Glutamatergic neuron (in vitro differentiated cells): ENCODE measurements at regions not wholly inside any gene's neighbourhood (a gene's known extent, or its start where the extent isn't known, plus 50 kb on each side); places are given as distances from the start of the nearest gene placed in this dataset.

ENCODE experiments used
- DNase-seq: peaks from one replicate; pipeline ENCODE4 v3.0.0; 2022
- H3K27ac Mint-ChIP-seq: one replicate; pipeline ENCODE4 v1.8.0; 2020; ENCODE audit warnings: mild to moderate bottlenecking, mixed read lengths, inconsistent platforms; ENCODE audit not compliant: unreplicated experiment
- H3K27me3 Mint-ChIP-seq: one replicate; pipeline ENCODE4 v1.8.0; 2020; ENCODE audit warnings: mild to moderate bottlenecking, moderate library complexity, mixed read lengths, inconsistent platforms; ENCODE audit not compliant: unreplicated experiment
- H3K36me3 Mint-ChIP-seq: one replicate; pipeline ENCODE4 v1.8.0; 2020; ENCODE audit warnings: mild to moderate bottlenecking, mixed read lengths, inconsistent platforms; ENCODE audit not compliant: unreplicated experiment
- H3K4me1 Mint-ChIP-seq: one replicate; pipeline ENCODE4 v1.8.0; 2020; ENCODE audit warnings: mild to moderate bottlenecking, low read depth, mixed read lengths, inconsistent platforms; ENCODE audit not compliant: unreplicated experiment
- H3K4me3 Mint-ChIP-seq: one replicate; pipeline ENCODE4 v1.8.0; 2020; ENCODE audit warnings: mild to moderate bottlenecking, mixed read lengths, inconsistent platforms; ENCODE audit not compliant: unreplicated experiment
- H3K9me3 Mint-ChIP-seq: one replicate; pipeline ENCODE4 v1.8.0; 2020; ENCODE audit warnings: mild to moderate bottlenecking, moderate library complexity, mixed read lengths, inconsistent platforms; ENCODE audit not compliant: unreplicated experiment
- TF ChIP-seq, protein P1 (sequence below): fragments of 200-600 bp; sonication (generic); IDR thresholded peaks from one replicate; pipeline ENCODE4 v1.5.0; 2021; ENCODE audit not compliant: partially characterized antibody, unreplicated experiment

DNA sequence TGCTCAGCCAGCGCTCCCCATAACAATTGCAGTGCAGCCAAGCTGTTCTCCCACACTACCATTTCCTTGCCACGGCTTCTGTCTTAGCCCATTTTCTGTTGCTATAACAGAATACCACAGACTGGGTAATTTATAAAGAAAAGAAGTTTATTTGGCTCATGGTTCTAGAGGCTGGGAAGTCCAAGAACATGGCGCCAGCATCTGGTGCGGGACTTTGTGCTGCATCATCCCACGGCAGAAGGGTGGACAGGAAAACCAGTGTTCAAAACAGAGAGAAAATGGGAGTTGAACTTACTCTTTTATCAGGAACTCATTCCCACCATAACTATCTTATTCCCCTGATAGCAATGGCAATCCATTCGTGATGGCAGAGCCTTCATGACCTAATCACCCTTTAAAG lies 104.6 kb downstream of the FHDC1 start:
- H3K4me3 Mint-ChIP-seq = no peak overlapping the region
- H3K4me1 Mint-ChIP-seq = peaks cover 20% of the 10 kb centered on the region
- no peaks in the 10 kb centered on the region for H3K9me3 Mint-ChIP-seq
- H3K36me3 Mint-ChIP-seq = no peaks in the 10 kb centered on the region
- TF ChIP-seq, protein P1, sequence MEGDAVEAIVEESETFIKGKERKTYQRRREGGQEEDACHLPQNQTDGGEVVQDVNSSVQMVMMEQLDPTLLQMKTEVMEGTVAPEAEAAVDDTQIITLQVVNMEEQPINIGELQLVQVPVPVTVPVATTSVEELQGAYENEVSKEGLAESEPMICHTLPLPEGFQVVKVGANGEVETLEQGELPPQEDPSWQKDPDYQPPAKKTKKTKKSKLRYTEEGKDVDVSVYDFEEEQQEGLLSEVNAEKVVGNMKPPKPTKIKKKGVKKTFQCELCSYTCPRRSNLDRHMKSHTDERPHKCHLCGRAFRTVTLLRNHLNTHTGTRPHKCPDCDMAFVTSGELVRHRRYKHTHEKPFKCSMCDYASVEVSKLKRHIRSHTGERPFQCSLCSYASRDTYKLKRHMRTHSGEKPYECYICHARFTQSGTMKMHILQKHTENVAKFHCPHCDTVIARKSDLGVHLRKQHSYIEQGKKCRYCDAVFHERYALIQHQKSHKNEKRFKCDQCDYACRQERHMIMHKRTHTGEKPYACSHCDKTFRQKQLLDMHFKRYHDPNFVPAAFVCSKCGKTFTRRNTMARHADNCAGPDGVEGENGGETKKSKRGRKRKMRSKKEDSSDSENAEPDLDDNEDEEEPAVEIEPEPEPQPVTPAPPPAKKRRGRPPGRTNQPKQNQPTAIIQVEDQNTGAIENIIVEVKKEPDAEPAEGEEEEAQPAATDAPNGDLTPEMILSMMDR = no peak
- H3K27me3 Mint-ChIP-seq = no peaks in the 10 kb centered on the region
- H3K27ac Mint-ChIP-seq = no peak overlapping the region
- no peak for DNase-seq

DNA sequence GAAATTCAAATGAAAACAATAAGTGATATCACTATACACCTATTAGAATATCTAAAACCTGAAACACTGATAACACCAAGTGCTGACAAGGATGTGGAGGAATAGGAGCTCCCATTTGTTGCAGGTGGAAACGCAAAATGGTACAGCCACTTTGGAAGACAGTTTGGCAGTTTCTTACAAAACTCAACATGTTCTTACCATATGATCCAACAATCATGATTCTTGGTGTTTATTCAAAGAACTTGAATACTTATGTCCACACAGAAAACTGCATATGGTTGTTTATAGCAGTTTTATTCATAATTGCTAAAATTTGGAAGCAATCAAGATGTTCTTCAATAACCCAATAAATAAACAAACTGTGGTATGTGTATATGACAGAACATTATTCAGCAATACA lies 107.9 kb downstream of the FHDC1 start:
- TF ChIP-seq, protein P1 = no peak
- H3K4me3 Mint-ChIP-seq = no peak overlapping the region
- peaks cover 3% of the 10 kb centered on the region for H3K27me3 Mint-ChIP-seq
- H3K27ac Mint-ChIP-seq = no peak overlapping the region
- H3K36me3 Mint-ChIP-seq = no peaks in the 10 kb centered on the region
- H3K4me1 Mint-ChIP-seq = peaks cover 1% of the 10 kb centered on the region
- DNase-seq = no peak
- peaks cover 2% of the 10 kb centered on the region for H3K9me3 Mint-ChIP-seq

DNA sequence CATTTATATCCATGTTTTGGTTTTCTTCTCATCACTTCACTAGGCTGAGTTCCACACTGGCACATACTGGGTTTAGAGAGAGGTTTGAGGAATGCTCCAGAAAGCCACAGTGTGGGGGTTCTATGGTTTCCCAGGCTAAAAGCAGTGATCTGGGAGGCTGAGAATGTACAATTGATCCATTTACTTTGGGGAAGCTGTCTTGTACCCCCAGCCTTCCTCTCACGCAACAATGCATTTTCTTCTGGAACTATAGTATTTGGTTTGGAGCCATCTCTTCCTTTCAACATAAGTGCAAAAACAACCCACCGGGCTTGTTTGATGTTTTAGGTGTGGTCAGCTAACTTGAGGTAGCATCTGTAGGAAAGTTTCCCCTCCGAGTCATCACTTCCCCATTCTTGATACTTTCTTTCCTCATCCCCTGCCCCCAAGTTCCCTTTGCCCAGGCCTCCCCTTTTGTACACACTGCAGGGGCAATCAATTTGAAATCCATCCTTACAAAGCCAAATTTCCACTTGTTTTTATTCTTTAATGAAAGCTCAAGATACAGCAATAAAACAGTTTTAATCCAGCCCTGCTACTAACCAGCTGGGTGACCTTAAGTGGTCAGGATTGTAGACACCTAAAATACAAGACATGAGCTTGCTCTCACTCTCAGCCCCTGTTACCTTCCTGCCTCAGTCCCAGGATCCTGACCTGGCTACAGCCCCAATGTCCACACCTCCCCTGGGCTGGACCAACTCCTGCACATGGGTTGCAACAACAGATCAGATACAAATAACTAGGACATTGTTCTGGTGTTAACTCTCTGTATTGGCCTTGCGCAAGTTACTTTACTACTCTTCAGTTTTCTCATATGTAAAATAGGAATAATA lies 109.2 kb downstream of the FHDC1 start:
- Mint-ChIP-seq H3K36me3 (no peaks in the 10 kb centered on the region), H3K27me3 (peaks cover 3% of the 10 kb centered on the region), H3K4me1 (no peaks in the 10 kb centered on the region), H3K9me3 (peaks cover 2% of the 10 kb centered on the region), H3K4me3 (no peak overlapping the region), H3K27ac (no peak overlapping the region)
- DNase-seq = no peak
- TF ChIP-seq, protein P1 = no peak

DNA sequence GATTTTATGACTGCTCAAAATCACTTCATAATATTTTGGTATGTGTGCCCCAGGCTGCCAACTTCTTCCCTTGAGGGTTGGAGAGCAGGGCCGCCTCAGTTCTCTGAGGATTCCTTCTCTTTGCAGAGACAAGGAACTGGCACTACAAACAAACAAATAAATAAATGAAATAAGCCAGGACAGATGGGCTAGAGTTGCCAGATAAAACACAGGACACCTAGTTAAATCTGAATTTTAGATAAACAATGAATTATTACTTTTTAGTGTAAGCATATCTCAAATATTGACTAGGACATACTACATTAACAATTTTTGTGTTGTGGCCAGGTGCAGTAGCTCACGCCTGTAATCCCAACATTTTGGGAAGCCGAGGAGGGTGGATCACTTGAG lies 122.5 kb downstream of the FHDC1 start:
- Mint-ChIP-seq H3K4me3 (no peak overlapping the region), H3K9me3 (peaks cover 9% of the 10 kb centered on the region), H3K27me3 (peaks cover 5% of the 10 kb centered on the region), H3K36me3 (peaks cover 4% of the 10 kb centered on the region), H3K4me1 (peaks cover 11% of the 10 kb centered on the region), H3K27ac (no peak overlapping the region)
- TF ChIP-seq, protein P1 = no peak
- DNase-seq = no peak

DNA sequence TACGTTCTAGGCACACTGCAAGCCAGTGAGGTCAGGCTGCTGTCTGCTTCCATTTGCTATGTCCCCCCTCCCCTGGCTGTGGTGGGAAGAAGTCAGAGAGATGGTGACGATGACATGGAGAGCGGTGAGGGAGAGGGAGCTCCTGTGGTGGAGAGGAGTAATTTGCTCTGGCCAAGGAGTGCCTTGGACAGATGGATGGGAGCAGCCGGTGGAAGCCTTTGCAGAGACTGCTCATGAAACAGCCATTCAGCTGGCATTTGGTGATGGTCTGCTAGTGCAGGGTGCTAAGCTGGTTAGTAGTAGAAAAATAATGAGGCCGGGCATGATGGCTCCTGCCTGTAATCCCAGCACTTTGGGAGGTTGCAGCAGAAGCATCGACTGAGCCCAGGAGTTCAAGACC lies 124.1 kb downstream of the FHDC1 start:
- Mint-ChIP-seq H3K4me3 (no peak overlapping the region), H3K9me3 (peaks cover 9% of the 10 kb centered on the region), H3K36me3 (peaks cover 4% of the 10 kb centered on the region), H3K27ac (peak overlapping the region; percentile 30), H3K4me1 (peaks cover 11% of the 10 kb centered on the region), H3K27me3 (peaks cover 5% of the 10 kb centered on the region)
- TF ChIP-seq, protein P1 = no peak
- DNase-seq = peak; percentile 24
